Sigmoid colon (tissue), 6 donors: ENCODE measurements at regions not wholly inside any gene's neighbourhood (a gene's known extent, or its start where the extent isn't known, plus 50 kb on each side); places are given as distances from the start of the nearest gene placed in this dataset.
A peak's percentile ranks its signal among the peaks of the same experiment; 100 is the strongest.
"Not testable (repeated sequence)": the region's sequence is repeated elsewhere in the genome, so short reads cannot be mapped to it uniquely, and the experiment has no call there.

ENCODE experiments used
- DNase-seq: peaks from one replicate; pipeline ENCODE4 v3.0.0-alpha.2; 2019
- H3K27ac ChIP-seq, 4 donors: fragments of 200-600 bp; sonication (generic); one replicate each; pipeline ENCODE4 v1.5.1; 2016 to 2019; ENCODE audit warnings: mild to moderate bottlenecking in 1 of 4
- H3K27me3 ChIP-seq, 3 donors: fragments of 200-600 bp; sonication (generic); one replicate each; pipeline ENCODE4 v1.5.1; 2019; ENCODE audit warnings: mild to moderate bottlenecking in 1 of 3
- H3K36me3 ChIP-seq, 4 donors: fragments of 200-600 bp; sonication (generic); one replicate each; pipeline ENCODE4 v1.5.1; 2016 to 2019
- H3K4me1 ChIP-seq, 4 donors: fragments of 200-600 bp; sonication (generic); one replicate each; pipeline ENCODE4 v1.5.1; 2017 to 2019
- H3K4me3 ChIP-seq, 4 donors: fragments of 200-600 bp; sonication (generic); one replicate each; pipeline ENCODE4 v1.5.1; 2017 to 2019; ENCODE audit warnings: mild to moderate bottlenecking in 2 of 4, moderate library complexity in 1 of 4
- H3K9me3 ChIP-seq, 4 donors: fragments of 200-600 bp in 3 of 4; sonication (generic) in 3 of 4; one replicate each; pipeline versions ENCODE4 v1.5.1 to v1.6.1; 2013 to 2019
- CTCF ChIP-seq, 4 experiments: fragments of 450-650 bp in 3 of 4; fragments of 200-600 bp in 1 of 4; IDR thresholded peaks; one replicate each; pipeline ENCODE4 v1.5.1; 2016 to 2019; ENCODE audit warnings: antibody characterized with exemption in 4 of 4, mild to moderate bottlenecking in 3 of 4, moderate library complexity in 2 of 4
- EP300 ChIP-seq, 4 donors: sonication (generic); formaldehyde crosslinking; IDR thresholded peaks; one replicate each; pipeline ENCODE4 v1.6.1; 2017; ENCODE audit warnings: antibody characterized with exemption in 4 of 4
- POLR2A ChIP-seq, 2 donors: fragments of 450-650 bp; IDR thresholded peaks; one replicate each; pipeline ENCODE4 v1.6.1; 2016; ENCODE audit warnings: antibody characterized with exemption in 2 of 2, mild to moderate bottlenecking in 2 of 2, moderate library complexity in 2 of 2
- POLR2AphosphoS5 ChIP-seq, 4 donors: sonication (generic); formaldehyde crosslinking; IDR thresholded peaks; one replicate each; pipeline ENCODE4 v1.6.1; 2017; ENCODE audit warnings: antibody characterized with exemption in 4 of 4
- WGBS, 2 donors: extraction: QIAGEN DNeasy Blood & Tissue Kit; methylation state at CpG; one replicate each; pipeline ENCODE4 v1.1.7; 2013; 5-methylcytosine and 5-hydroxymethylcytosine counted together
- intact Hi-C: fragments of 100-400 bp; cut with DNase I; formaldehyde crosslinking; loops from one replicate; pipeline ENCODE4 v1.15.1; 2023
- donor health status: healthy with polysubstance abuse.
- donor health status: healthy.

DNA sequence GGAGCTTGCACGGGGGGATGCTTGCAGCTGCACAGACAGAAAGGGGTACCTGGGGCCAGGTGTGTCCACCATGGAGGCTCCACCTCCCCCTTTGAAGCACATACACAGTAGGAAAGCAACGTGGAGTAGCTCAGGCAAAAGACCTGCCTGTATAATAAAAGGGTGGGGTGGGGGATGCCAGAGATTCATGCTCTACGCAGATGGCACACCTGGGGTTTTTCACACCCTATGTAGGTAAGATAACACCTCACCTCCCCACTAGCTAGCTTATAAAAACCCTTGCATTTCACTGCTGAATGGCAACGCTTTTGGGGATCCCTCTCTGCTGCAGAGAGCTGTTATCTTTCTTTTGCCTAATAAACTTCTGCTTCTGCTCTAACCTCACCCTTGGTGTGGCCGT, 317.3 kb downstream of the KLF13 start:
- H3K4me1 ChIP-seq, H3K36me3 ChIP-seq, H3K27me3 ChIP-seq, DNase-seq, H3K27ac ChIP-seq, H3K4me3 ChIP-seq, intact Hi-C loops, H3K9me3 ChIP-seq: not testable (repeated sequence)
- WGBS, 2 donors: 67 to 84% methylated on average over 2 to 4 of the region's 5 CpGs

DNA sequence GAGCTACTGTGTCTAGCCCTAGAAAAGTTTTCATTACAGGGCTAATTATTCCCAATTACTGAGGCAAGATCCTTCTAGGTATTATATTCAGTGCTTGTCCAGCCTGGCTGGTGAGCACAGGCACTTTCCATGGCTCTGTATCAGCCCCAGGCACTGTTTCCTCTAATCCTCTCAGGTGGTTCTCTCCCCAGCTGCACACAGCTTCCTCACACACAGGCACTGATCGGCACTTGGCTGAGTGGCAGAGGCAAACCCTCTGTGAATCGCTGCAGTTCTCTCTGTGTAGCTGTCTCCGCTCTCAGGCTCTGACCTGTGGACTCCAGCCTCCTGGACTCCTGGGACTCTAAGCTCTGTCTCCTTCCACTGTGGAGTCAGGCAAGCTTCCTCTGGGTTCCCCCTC, 318.1 kb downstream of the KLF13 start:
- H3K27me3 ChIP-seq, intact Hi-C loops, DNase-seq, H3K4me3 ChIP-seq, H3K9me3 ChIP-seq, H3K36me3 ChIP-seq, H3K4me1 ChIP-seq, H3K27ac ChIP-seq: not testable (repeated sequence)
- WGBS, 2 donors: 74 to 88% methylated on average over 3 of the region's 3 CpGs

GRCh38 chr15:31647337-31647826, 320.7 kb downstream of the KLF13 start:
- H3K27ac ChIP-seq, H3K36me3 ChIP-seq, intact Hi-C loops, H3K4me3 ChIP-seq, H3K9me3 ChIP-seq, H3K27me3 ChIP-seq, H3K4me1 ChIP-seq, DNase-seq: not testable (repeated sequence)
- 47 to 68% methylated on average over 4 of the region's 5 CpGs for WGBS, 2 donors

- intact Hi-C loops, H3K4me1 ChIP-seq, H3K4me3 ChIP-seq, H3K9me3 ChIP-seq, H3K36me3 ChIP-seq, DNase-seq, H3K27ac ChIP-seq, H3K27me3 ChIP-seq: not testable (repeated sequence)
- 80 to 83% methylated on average over 5 to 7 of the region's 7 CpGs for WGBS, 2 donors
These were observed 323.0 kb downstream of the KLF13 start for GRCh38 chr15:31649634-31650033.

GRCh38 chr15:31650055-31650701, 323.5 kb downstream of the KLF13 start:
- H3K4me3 ChIP-seq, H3K4me1 ChIP-seq, DNase-seq, H3K36me3 ChIP-seq, H3K27ac ChIP-seq, H3K9me3 ChIP-seq, H3K27me3 ChIP-seq, intact Hi-C loops: not testable (repeated sequence)
- TF ChIP-seq CTCF (IDR thresholded peaks at IDR 0.05): peak in 1 of 4 experiments; percentile 35
- 0% methylated on average over 1 of the region's 6 CpGs; no CpG with 5 or more reads in 1 of the 2 donors for WGBS, 2 donors

- H3K36me3 ChIP-seq, intact Hi-C loops, H3K4me3 ChIP-seq, H3K4me1 ChIP-seq, DNase-seq, H3K27ac ChIP-seq, H3K27me3 ChIP-seq, H3K9me3 ChIP-seq: not testable (repeated sequence)
- WGBS, 2 donors: 68 to 90% methylated on average over 8 of the region's 8 CpGs
These were observed 330.3 kb downstream of the KLF13 start for GRCh38 chr15:31656915-31657314.

DNA sequence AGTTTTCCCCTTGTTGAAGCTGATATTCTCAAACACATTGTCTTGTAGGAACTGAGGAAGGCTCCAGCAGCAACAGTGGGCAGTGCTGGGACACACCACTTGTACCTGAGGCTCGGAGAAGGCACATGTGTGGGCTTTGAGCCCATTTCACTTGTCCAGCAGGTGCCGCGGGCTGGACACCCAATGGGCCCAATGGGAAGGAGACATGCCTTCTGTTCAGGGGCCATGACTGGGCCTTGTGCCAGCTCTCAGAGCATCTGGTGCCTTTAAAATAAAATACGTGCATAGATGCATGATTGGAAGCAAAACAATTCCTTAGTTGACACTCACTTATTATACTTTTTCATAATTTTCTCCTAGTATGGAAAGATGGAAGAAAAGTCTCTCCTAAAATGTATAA, 334.2 kb downstream of the KLF13 start:
- intact Hi-C loops: no loop called here
- no peak for TF ChIP-seq POLR2A (IDR thresholded peaks at IDR 0.05)
- TF ChIP-seq POLR2AphosphoS5 (IDR thresholded peaks at IDR 0.05): no peak
- TF ChIP-seq CTCF (IDR thresholded peaks at IDR 0.05): no peak
- TF ChIP-seq EP300 (IDR thresholded peaks at IDR 0.05): no peak
- H3K4me3 ChIP-seq: no peak overlapping the region
- H3K36me3 ChIP-seq: no peaks in the 10 kb centered on the region
- H3K27ac ChIP-seq: no peak overlapping the region
- H3K9me3 ChIP-seq: peaks cover 0 to 4% (median 0%) of the 10 kb centered on the region in 4 donors
- no peaks in the 10 kb centered on the region for H3K4me1 ChIP-seq
- WGBS, 2 donors: 72 to 85% methylated on average over 4 of the region's 4 CpGs
- DNase-seq: no peak
- no peaks in the 10 kb centered on the region for H3K27me3 ChIP-seq

- H3K9me3 ChIP-seq, H3K27me3 ChIP-seq, H3K36me3 ChIP-seq, H3K27ac ChIP-seq, H3K4me3 ChIP-seq, intact Hi-C loops, H3K4me1 ChIP-seq, DNase-seq: not testable (repeated sequence)
- 97 to 98% methylated on average over 8 of the region's 8 CpGs for WGBS, 2 donors
These were observed 339.1 kb downstream of the KLF13 start for GRCh38 chr15:31665732-31666131.

DNA sequence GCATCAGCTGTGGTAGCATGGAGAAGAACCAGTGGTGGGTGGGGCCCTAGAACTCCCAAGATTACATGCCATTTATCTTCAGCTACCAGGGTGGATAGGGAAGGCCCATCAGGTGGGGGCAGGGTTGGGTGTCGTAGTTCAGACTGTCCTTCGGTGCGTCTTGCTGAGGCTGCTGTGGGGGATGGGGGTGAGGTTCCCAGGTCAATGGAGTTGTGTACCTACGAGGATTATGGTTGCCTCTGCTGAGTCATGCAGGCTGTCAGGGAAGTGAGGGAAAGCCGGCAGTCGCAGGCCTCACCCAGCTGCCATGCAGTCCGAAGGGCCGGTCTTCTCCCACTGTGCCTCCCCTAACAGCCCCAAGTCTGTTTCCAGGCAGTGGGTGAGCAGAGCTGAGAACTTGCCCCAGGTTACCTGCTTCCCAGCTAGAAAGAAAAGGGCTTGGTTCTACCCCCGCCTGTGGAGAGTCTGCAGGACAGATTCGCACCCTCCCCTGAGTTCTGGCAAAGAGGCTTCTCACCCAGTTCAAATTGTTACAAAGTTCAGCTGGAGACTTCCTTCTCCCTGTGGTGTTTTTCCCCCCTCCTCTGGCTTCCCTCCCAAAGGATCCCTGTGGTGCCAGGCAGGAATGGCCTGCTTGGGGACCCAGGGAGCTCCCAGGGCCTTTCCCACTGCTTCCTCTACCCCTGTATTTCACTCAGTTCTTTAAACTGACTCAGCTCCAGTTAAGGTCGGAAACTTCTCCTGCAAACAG, 342.7 kb downstream of the KLF13 start:
- H3K27ac ChIP-seq, H3K27me3 ChIP-seq, intact Hi-C loops, H3K36me3 ChIP-seq, DNase-seq, H3K4me3 ChIP-seq, H3K9me3 ChIP-seq, H3K4me1 ChIP-seq: not testable (repeated sequence)
- 67 to 75% methylated on average over 11 of the region's 11 CpGs for WGBS, 2 donors

DNA sequence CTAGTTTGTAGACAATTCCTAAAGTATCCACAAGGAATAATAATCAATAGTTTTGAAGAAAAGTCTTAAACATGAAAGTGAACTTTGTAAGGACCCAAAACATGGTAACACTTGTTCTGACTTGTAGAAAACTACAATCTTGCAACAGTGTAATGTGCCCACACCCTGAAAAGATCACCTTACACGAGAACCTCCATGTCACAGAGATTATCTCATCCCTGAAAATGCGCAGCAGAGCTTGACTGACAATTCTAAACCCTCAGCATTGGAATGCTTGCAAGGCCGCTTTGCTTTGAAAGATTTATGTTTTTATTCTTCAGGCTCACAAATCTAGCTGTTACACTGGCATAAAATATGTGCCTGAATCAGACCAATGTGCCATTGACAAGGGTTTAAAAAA, 346.6 kb downstream of the KLF13 start:
- H3K4me1 ChIP-seq, H3K27me3 ChIP-seq, H3K27ac ChIP-seq, H3K9me3 ChIP-seq, intact Hi-C loops, H3K4me3 ChIP-seq, H3K36me3 ChIP-seq, DNase-seq: not testable (repeated sequence)
- 49 to 76% methylated on average over 3 of the region's 3 CpGs for WGBS, 2 donors
